HG03442 (cell line): ENCODE measurements at regions not wholly inside any gene's neighbourhood (a gene's known extent, or its start where the extent isn't known, plus 50 kb on each side); places are given as distances from the start of the nearest gene placed in this dataset.

Experiments
- ATAC-seq: cut with Tn5 transposase; IDR thresholded peaks from one replicate; pipeline ENCODE4 v1.9.1; 2021; ENCODE audit warnings: mild to moderate bottlenecking, moderate library complexity; ENCODE audit not compliant: unreplicated experiment

- ATAC-seq = peak; percentile 74
These were observed 81.2 kb upstream of the CCDC112 start for GRCh38 chr5:115377468-115378217.

GRCh38 chr5:115375893-115376292 lies 79.4 kb upstream of the CCDC112 start:
- ATAC-seq = no peak

GRCh38 chr5:115374057-115374775 lies 77.8 kb upstream of the CCDC112 start:
- no peak for ATAC-seq

GRCh38 chr5:115372146-115372545 lies 75.7 kb upstream of the CCDC112 start:
- no peak for ATAC-seq

- ATAC-seq = no peak
These were observed 73.1 kb upstream of the CCDC112 start for GRCh38 chr5:115369430-115370144.

- ATAC-seq = no peak
These were observed 69.8 kb upstream of the CCDC112 start for GRCh38 chr5:115366223-115366622.

- no peak for ATAC-seq
These were observed 67.4 kb upstream of the CCDC112 start for GRCh38 chr5:115363879-115364278.

- ATAC-seq = no peak
These were observed 63.7 kb upstream of the CCDC112 start for GRCh38 chr5:115360046-115360685.

- ATAC-seq = no peak
These were observed 59.4 kb upstream of the CCDC112 start for GRCh38 chr5:115355767-115356381.

GRCh38 chr5:115355095-115355494 lies 58.6 kb upstream of the CCDC112 start:
- ATAC-seq = no peak

- ATAC-seq = no peak
These were observed 57.8 kb upstream of the CCDC112 start for GRCh38 chr5:115354246-115354645.

GRCh38 chr5:115352571-115352970 lies 56.1 kb upstream of the CCDC112 start:
- ATAC-seq = no peak

GRCh38 chr5:115351356-115352195 lies 55.1 kb upstream of the CCDC112 start:
- ATAC-seq = no peak

- no peak for ATAC-seq
These were observed 54.4 kb upstream of the CCDC112 start for GRCh38 chr5:115350894-115351293.

- ATAC-seq = peak; percentile 80
These were observed 52.8 kb upstream of the CCDC112 start for GRCh38 chr5:115349001-115349817.

- ATAC-seq = no peak
These were observed 51.7 kb upstream of the CCDC112 start for GRCh38 chr5:115348175-115348574.
